ENCODE measurements at regions not wholly inside any gene's neighbourhood (a gene's known extent, or its start where the extent isn't known, plus 50 kb on each side); places are given as distances from the start of the nearest gene placed in this dataset.

GRCh38 chr7:24392774-24393173, 108.8 kb downstream of the NPY start:
- TF ChIP-seq, protein P1, sequence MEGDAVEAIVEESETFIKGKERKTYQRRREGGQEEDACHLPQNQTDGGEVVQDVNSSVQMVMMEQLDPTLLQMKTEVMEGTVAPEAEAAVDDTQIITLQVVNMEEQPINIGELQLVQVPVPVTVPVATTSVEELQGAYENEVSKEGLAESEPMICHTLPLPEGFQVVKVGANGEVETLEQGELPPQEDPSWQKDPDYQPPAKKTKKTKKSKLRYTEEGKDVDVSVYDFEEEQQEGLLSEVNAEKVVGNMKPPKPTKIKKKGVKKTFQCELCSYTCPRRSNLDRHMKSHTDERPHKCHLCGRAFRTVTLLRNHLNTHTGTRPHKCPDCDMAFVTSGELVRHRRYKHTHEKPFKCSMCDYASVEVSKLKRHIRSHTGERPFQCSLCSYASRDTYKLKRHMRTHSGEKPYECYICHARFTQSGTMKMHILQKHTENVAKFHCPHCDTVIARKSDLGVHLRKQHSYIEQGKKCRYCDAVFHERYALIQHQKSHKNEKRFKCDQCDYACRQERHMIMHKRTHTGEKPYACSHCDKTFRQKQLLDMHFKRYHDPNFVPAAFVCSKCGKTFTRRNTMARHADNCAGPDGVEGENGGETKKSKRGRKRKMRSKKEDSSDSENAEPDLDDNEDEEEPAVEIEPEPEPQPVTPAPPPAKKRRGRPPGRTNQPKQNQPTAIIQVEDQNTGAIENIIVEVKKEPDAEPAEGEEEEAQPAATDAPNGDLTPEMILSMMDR (IDR thresholded peaks at IDR 0.05; ENCODE audit: insufficient read depth, low read length): no peak
- TF ChIP-seq POLR2AphosphoS5 (IDR thresholded peaks at IDR 0.05; ENCODE audit: low read depth): no peak
- TF ChIP-seq SPI1 (IDR thresholded peaks at IDR 0.05; ENCODE audit: borderline replicate concordance, low read depth): no peak
